SJCRH30 (cell line): ENCODE measurements at regions not wholly inside any gene's neighbourhood (a gene's known extent, or its start where the extent isn't known, plus 50 kb on each side); places are given as distances from the start of the nearest gene placed in this dataset.

Experiments used
- DNase-seq, 2 experiments: peaks; one replicate each; pipeline ENCODE4 v3.0.0-alpha.2; 2015 to 2020
- H3K27ac ChIP-seq: fragments of 250-450 bp; sonication (Bioruptor Pico); 2 replicates; pipeline ENCODE4 v1.5.1; 2020; ENCODE audit warnings: mild to moderate bottlenecking, moderate library complexity
- H3K27me3 ChIP-seq: fragments of 250-450 bp; sonication (Bioruptor Pico); 2 replicates; pipeline ENCODE4 v1.5.1; 2020; ENCODE audit warnings: mild to moderate bottlenecking, moderate library complexity
- H3K36me3 ChIP-seq: fragments of 250-450 bp; sonication (Bioruptor Pico); 2 replicates; pipeline ENCODE4 v1.5.1; 2020; ENCODE audit warnings: mild to moderate bottlenecking, moderate library complexity
- H3K4me1 ChIP-seq: fragments of 250-450 bp; sonication (Bioruptor Pico); 2 replicates; pipeline ENCODE4 v1.5.1; 2020; ENCODE audit warnings: mild to moderate bottlenecking, moderate library complexity
- H3K4me3 ChIP-seq: fragments of 250-450 bp; sonication (Bioruptor Pico); 2 replicates; pipeline ENCODE4 v1.5.1; 2020; ENCODE audit warnings: mild to moderate bottlenecking, moderate library complexity
- H3K9me3 ChIP-seq: fragments of 250-450 bp; sonication (Bioruptor Pico); replicated peaks from 2 replicates; pipeline ENCODE4 v1.5.1; 2020; ENCODE audit warnings: mild to moderate bottlenecking, moderate library complexity

- no peak for DNase-seq
- Histone ChIP-seq H3K36me3 (no peaks in the 10 kb centered on the region), H3K27me3 (no peaks in the 10 kb centered on the region), H3K4me3 (no peak overlapping the region), H3K9me3 (no peaks in the 10 kb centered on the region), H3K4me1 (no peaks in the 10 kb centered on the region), H3K27ac (no peak overlapping the region)
Measured at GRCh38 chrX:4825550-4825949, 1112.1 kb upstream of the PRKX start.

- DNase-seq, result no peak
- Histone ChIP-seq H3K36me3 (no peaks in the 10 kb centered on the region), H3K27ac (no peak overlapping the region), H3K4me3 (no peak overlapping the region), H3K9me3 (no peaks in the 10 kb centered on the region), H3K27me3 (no peaks in the 10 kb centered on the region), H3K4me1 (no peaks in the 10 kb centered on the region)
Measured at GRCh38 chrX:4809571-4809970, 1096.1 kb upstream of the PRKX start.

- no peak for DNase-seq
- Histone ChIP-seq H3K27ac (no peak overlapping the region), H3K9me3 (no peaks in the 10 kb centered on the region), H3K36me3 (no peaks in the 10 kb centered on the region), H3K4me3 (no peak overlapping the region), H3K4me1 (no peaks in the 10 kb centered on the region), H3K27me3 (no peaks in the 10 kb centered on the region)
Measured at GRCh38 chrX:4805502-4805901, 1092.1 kb upstream of the PRKX start.

GRCh38 chrX:4800756-4801155, 1087.3 kb upstream of the PRKX start:
- Histone ChIP-seq H3K27me3 (no peaks in the 10 kb centered on the region), H3K36me3 (no peaks in the 10 kb centered on the region), H3K27ac (no peak overlapping the region), H3K4me1 (no peaks in the 10 kb centered on the region), H3K9me3 (no peaks in the 10 kb centered on the region), H3K4me3 (no peak overlapping the region)
- no peak for DNase-seq

- Histone ChIP-seq H3K4me1 (no peaks in the 10 kb centered on the region), H3K27ac (no peak overlapping the region), H3K27me3 (no peaks in the 10 kb centered on the region), H3K4me3 (no peak overlapping the region), H3K36me3 (no peaks in the 10 kb centered on the region), H3K9me3 (no peaks in the 10 kb centered on the region)
- DNase-seq, result no peak
Measured at GRCh38 chrX:4787971-4788370, 1074.5 kb upstream of the PRKX start.

GRCh38 chrX:4764888-4765287, 1051.4 kb upstream of the PRKX start:
- no peak for DNase-seq
- Histone ChIP-seq H3K4me3 (no peak overlapping the region), H3K4me1 (no peaks in the 10 kb centered on the region), H3K9me3 (no peaks in the 10 kb centered on the region), H3K27ac (no peak overlapping the region), H3K27me3 (no peaks in the 10 kb centered on the region), H3K36me3 (no peaks in the 10 kb centered on the region)

- DNase-seq, result no peak
- no peaks in the 10 kb centered on the region for H3K27me3 ChIP-seq
- H3K4me3 ChIP-seq, result no peak overlapping the region
- H3K9me3 ChIP-seq, result no peaks in the 10 kb centered on the region
- no peak overlapping the region for H3K27ac ChIP-seq
- H3K4me1 ChIP-seq, result no peaks in the 10 kb centered on the region
- H3K36me3 ChIP-seq, result no peaks in the 10 kb centered on the region
Measured at GRCh38 chrX:4762196-4762595, 1048.7 kb upstream of the PRKX start.

GRCh38 chrX:4754878-4755604, 1041.6 kb upstream of the PRKX start:
- no peak overlapping the region for H3K4me3 ChIP-seq
- DNase-seq, result no peak

GRCh38 chrX:4741024-4741423, 1027.6 kb upstream of the PRKX start:
- H3K4me1 ChIP-seq, result no peaks in the 10 kb centered on the region
- no peak overlapping the region for H3K4me3 ChIP-seq
- DNase-seq, result no peak
- H3K9me3 ChIP-seq, result no peaks in the 10 kb centered on the region
- no peaks in the 10 kb centered on the region for H3K36me3 ChIP-seq
- H3K27me3 ChIP-seq, result no peaks in the 10 kb centered on the region
- no peak overlapping the region for H3K27ac ChIP-seq

More at GRCh38 chrX:4754878-4755604, 1041.6 kb upstream of the PRKX start:
- H3K27me3 ChIP-seq, result no peaks in the 10 kb centered on the region
- no peaks in the 10 kb centered on the region for H3K36me3 ChIP-seq
- no peaks in the 10 kb centered on the region for H3K9me3 ChIP-seq
- no peak overlapping the region for H3K27ac ChIP-seq
- H3K4me1 ChIP-seq, result no peaks in the 10 kb centered on the region

GRCh38 chrX:4735299-4735698, 1021.9 kb upstream of the PRKX start:
- H3K4me3 ChIP-seq, result no peak overlapping the region
- H3K27ac ChIP-seq, result no peak overlapping the region
- H3K9me3 ChIP-seq, result no peaks in the 10 kb centered on the region
- H3K36me3 ChIP-seq, result no peaks in the 10 kb centered on the region
- no peak for DNase-seq
- no peaks in the 10 kb centered on the region for H3K27me3 ChIP-seq
- no peaks in the 10 kb centered on the region for H3K4me1 ChIP-seq

- Histone ChIP-seq H3K9me3 (no peaks in the 10 kb centered on the region), H3K4me3 (no peak overlapping the region), H3K27ac (no peak overlapping the region), H3K4me1 (no peaks in the 10 kb centered on the region), H3K36me3 (no peaks in the 10 kb centered on the region), H3K27me3 (no peaks in the 10 kb centered on the region)
- no peak for DNase-seq
Measured at GRCh38 chrX:4710618-4711433, 997.4 kb upstream of the PRKX start.

- Histone ChIP-seq H3K9me3 (no peaks in the 10 kb centered on the region), H3K4me1 (no peaks in the 10 kb centered on the region), H3K27me3 (no peaks in the 10 kb centered on the region), H3K36me3 (no peaks in the 10 kb centered on the region), H3K4me3 (no peak overlapping the region), H3K27ac (no peak overlapping the region)
- DNase-seq, result no peak
Measured at GRCh38 chrX:4708970-4709760, 995.7 kb upstream of the PRKX start.

GRCh38 chrX:4706961-4707360, 993.5 kb upstream of the PRKX start:
- Histone ChIP-seq H3K9me3 (no peaks in the 10 kb centered on the region), H3K27me3 (no peaks in the 10 kb centered on the region), H3K27ac (no peak overlapping the region), H3K4me3 (no peak overlapping the region), H3K36me3 (no peaks in the 10 kb centered on the region), H3K4me1 (no peaks in the 10 kb centered on the region)
- no peak for DNase-seq

- Histone ChIP-seq H3K4me3 (no peak overlapping the region), H3K36me3 (no peaks in the 10 kb centered on the region), H3K27me3 (no peaks in the 10 kb centered on the region), H3K27ac (no peak overlapping the region), H3K9me3 (no peaks in the 10 kb centered on the region), H3K4me1 (no peaks in the 10 kb centered on the region)
- DNase-seq, result no peak
Measured at GRCh38 chrX:4690521-4690920, 977.1 kb upstream of the PRKX start.

- DNase-seq, result no peak
- Histone ChIP-seq H3K27me3 (no peaks in the 10 kb centered on the region), H3K4me3 (no peak overlapping the region), H3K9me3 (no peaks in the 10 kb centered on the region), H3K27ac (no peak overlapping the region), H3K4me1 (no peaks in the 10 kb centered on the region), H3K36me3 (no peaks in the 10 kb centered on the region)
Measured at GRCh38 chrX:4682636-4683035, 969.2 kb upstream of the PRKX start.
